Vagina (tissue), 2 donors: ENCODE measurements at regions not wholly inside any gene's neighbourhood (a gene's known extent, or its start where the extent isn't known, plus 50 kb on each side); places are given as distances from the start of the nearest gene placed in this dataset.

Source experiments
- DNase-seq, 2 donors: peaks; one replicate each; pipeline ENCODE4 v3.0.0-alpha.2; 2017; ENCODE audit errors: extremely low spot score in 2 of 2
- H3K27ac ChIP-seq: fragments of 200-600 bp; sonication (generic); one replicate; pipeline ENCODE4 v1.5.1; 2019
- H3K27me3 ChIP-seq: fragments of 200-600 bp; sonication (generic); one replicate; pipeline ENCODE4 v1.5.1; 2019
- H3K36me3 ChIP-seq, 2 donors: fragments of 200-600 bp; sonication (generic); one replicate each; pipeline ENCODE4 v1.5.1; 2017 to 2019
- H3K4me1 ChIP-seq: fragments of 200-600 bp; sonication (generic); one replicate; pipeline ENCODE4 v1.5.1; 2019
- H3K4me3 ChIP-seq, 2 donors: fragments of 200-600 bp; sonication (generic); 1 replicate in 1 of 2; 2 replicates in 1 of 2; pipeline ENCODE4 v1.5.1; 2016 to 2019
- H3K9me3 ChIP-seq: fragments of 200-600 bp; sonication (generic); one replicate; pipeline ENCODE4 v1.5.1; 2019
- POLR2A ChIP-seq, 2 donors: fragments of 450-650 bp; IDR thresholded peaks; one replicate each; pipeline ENCODE4 v1.6.1; 2017; ENCODE audit warnings: antibody characterized with exemption in 2 of 2, mild to moderate bottlenecking in 2 of 2, moderate library complexity in 2 of 2
- POLR2AphosphoS5 ChIP-seq, 2 donors: sonication (generic); formaldehyde crosslinking; IDR thresholded peaks; one replicate each; pipeline ENCODE4 v1.9.0; 2017; ENCODE audit warnings: antibody characterized with exemption in 2 of 2, mild to moderate bottlenecking in 2 of 2, low read depth in 1 of 2; ENCODE audit not compliant: insufficient read depth in 1 of 2
- intact Hi-C: fragments of 100-400 bp; cut with DNase I; formaldehyde crosslinking; loops from one replicate; pipeline ENCODE4 v1.15.1; 2023
- TF ChIP-seq, protein P1 (sequence below), 3 experiments: fragments of 450-650 bp in 2 of 3; fragments of 200-600 bp in 1 of 3; sonication (generic) in 1 of 3; IDR thresholded peaks; one replicate each; pipeline ENCODE4 v1.5.1; 2017 to 2019; ENCODE audit warnings: antibody characterized with exemption in 3 of 3, mild to moderate bottlenecking in 2 of 3, moderate library complexity in 2 of 3

DNA sequence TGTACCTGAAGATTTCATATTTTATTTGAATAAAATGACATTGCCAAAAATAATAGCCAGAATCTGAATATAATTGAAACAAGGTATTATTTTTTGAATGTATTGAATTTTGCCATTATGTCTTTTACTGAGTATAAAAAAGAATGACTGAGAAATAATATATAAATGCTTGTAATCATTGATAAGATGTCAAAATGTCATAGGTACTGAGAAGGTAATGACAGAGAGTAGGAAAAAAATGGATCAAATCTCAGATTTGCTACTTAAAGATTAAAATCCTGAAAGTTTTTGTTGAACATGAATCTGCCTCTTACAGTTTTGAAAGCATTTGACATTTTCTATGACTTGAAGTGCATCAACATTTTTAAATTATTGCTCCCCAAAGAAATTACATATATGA lies 1069.9 kb upstream of the ADGRL4 start:
- H3K36me3 ChIP-seq, result no peaks in the 10 kb centered on the region
- TF ChIP-seq POLR2A (IDR thresholded peaks at IDR 0.05) (no peak), POLR2AphosphoS5 (IDR thresholded peaks at IDR 0.05; ENCODE audit: insufficient read depth in 1 of 2, low read depth in 1 of 2) (no peak)
- TF ChIP-seq, protein P1, sequence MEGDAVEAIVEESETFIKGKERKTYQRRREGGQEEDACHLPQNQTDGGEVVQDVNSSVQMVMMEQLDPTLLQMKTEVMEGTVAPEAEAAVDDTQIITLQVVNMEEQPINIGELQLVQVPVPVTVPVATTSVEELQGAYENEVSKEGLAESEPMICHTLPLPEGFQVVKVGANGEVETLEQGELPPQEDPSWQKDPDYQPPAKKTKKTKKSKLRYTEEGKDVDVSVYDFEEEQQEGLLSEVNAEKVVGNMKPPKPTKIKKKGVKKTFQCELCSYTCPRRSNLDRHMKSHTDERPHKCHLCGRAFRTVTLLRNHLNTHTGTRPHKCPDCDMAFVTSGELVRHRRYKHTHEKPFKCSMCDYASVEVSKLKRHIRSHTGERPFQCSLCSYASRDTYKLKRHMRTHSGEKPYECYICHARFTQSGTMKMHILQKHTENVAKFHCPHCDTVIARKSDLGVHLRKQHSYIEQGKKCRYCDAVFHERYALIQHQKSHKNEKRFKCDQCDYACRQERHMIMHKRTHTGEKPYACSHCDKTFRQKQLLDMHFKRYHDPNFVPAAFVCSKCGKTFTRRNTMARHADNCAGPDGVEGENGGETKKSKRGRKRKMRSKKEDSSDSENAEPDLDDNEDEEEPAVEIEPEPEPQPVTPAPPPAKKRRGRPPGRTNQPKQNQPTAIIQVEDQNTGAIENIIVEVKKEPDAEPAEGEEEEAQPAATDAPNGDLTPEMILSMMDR (IDR thresholded peaks at IDR 0.05), result no peak
- no peaks in the 10 kb centered on the region for H3K4me1 ChIP-seq
- intact Hi-C loops, result no loop called here
- H3K27me3 ChIP-seq, result no peaks in the 10 kb centered on the region
- DNase-seq, result no peak
- H3K4me3 ChIP-seq, result no peak overlapping the region
- no peaks in the 10 kb centered on the region for H3K9me3 ChIP-seq
- no peak overlapping the region for H3K27ac ChIP-seq

- no peak overlapping the region for H3K4me3 ChIP-seq
- H3K4me1 ChIP-seq, result no peaks in the 10 kb centered on the region
- H3K27ac ChIP-seq, result no peak overlapping the region
- TF ChIP-seq POLR2A (IDR thresholded peaks at IDR 0.05) (no peak), POLR2AphosphoS5 (IDR thresholded peaks at IDR 0.05; ENCODE audit: insufficient read depth in 1 of 2, low read depth in 1 of 2) (no peak)
- TF ChIP-seq, protein P1 (IDR thresholded peaks at IDR 0.05), result no peak
- intact Hi-C loops, result no loop called here
- no peaks in the 10 kb centered on the region for H3K27me3 ChIP-seq
- no peaks in the 10 kb centered on the region for H3K9me3 ChIP-seq
- no peaks in the 10 kb centered on the region for H3K36me3 ChIP-seq
- DNase-seq, result no peak
These were observed 1068.8 kb upstream of the ADGRL4 start for GRCh38 chr1:80075351-80075750.

- Histone ChIP-seq H3K9me3 (no peaks in the 10 kb centered on the region), H3K27me3 (no peaks in the 10 kb centered on the region), H3K4me1 (no peaks in the 10 kb centered on the region), H3K36me3 (no peaks in the 10 kb centered on the region), H3K4me3 (no peak overlapping the region), H3K27ac (no peak overlapping the region)
- DNase-seq, result no peak
- TF ChIP-seq POLR2A (IDR thresholded peaks at IDR 0.05) (no peak), POLR2AphosphoS5 (IDR thresholded peaks at IDR 0.05; ENCODE audit: insufficient read depth in 1 of 2, low read depth in 1 of 2) (no peak)
- TF ChIP-seq, protein P1 (IDR thresholded peaks at IDR 0.05), result no peak
- intact Hi-C loops, result no loop called here
These were observed 1066.0 kb upstream of the ADGRL4 start for GRCh38 chr1:80072563-80072962.

GRCh38 chr1:80066060-80066459 lies 1059.5 kb upstream of the ADGRL4 start:
- Histone ChIP-seq H3K36me3 (no peaks in the 10 kb centered on the region), H3K4me3 (no peak overlapping the region), H3K27me3 (no peaks in the 10 kb centered on the region), H3K27ac (no peak overlapping the region), H3K9me3 (no peaks in the 10 kb centered on the region), H3K4me1 (no peaks in the 10 kb centered on the region)
- no peak for DNase-seq
- TF ChIP-seq, protein P1 (IDR thresholded peaks at IDR 0.05), result no peak
- TF ChIP-seq POLR2AphosphoS5 (IDR thresholded peaks at IDR 0.05; ENCODE audit: insufficient read depth in 1 of 2, low read depth in 1 of 2) (no peak), POLR2A (IDR thresholded peaks at IDR 0.05) (no peak)
- intact Hi-C loops, result no loop called here

DNA sequence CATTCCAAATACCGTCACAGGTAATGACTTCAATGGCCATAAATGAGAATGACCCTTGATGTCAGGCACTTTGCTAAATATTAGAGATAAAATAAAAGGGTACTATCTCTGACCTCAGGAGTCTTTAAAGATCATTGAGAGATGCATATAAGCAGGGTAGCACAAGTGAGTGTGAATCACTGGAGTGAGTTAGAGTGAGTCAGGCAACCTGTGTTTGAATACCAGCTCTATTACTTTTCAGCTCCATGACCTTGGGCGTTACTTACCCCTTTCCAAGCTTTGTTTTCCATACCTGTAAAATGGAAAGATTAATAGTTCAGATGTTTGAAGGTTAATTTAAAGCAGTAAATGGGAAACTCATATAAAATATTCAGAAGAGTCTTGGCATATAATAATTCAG lies 1058.0 kb upstream of the ADGRL4 start:
- Histone ChIP-seq H3K9me3 (no peaks in the 10 kb centered on the region), H3K27me3 (no peaks in the 10 kb centered on the region), H3K4me1 (no peaks in the 10 kb centered on the region), H3K27ac (no peak overlapping the region), H3K36me3 (no peaks in the 10 kb centered on the region), H3K4me3 (no peak overlapping the region)
- TF ChIP-seq POLR2A (IDR thresholded peaks at IDR 0.05) (no peak), POLR2AphosphoS5 (IDR thresholded peaks at IDR 0.05; ENCODE audit: insufficient read depth in 1 of 2, low read depth in 1 of 2) (no peak)
- TF ChIP-seq, protein P1 (IDR thresholded peaks at IDR 0.05), result no peak
- DNase-seq, result no peak
- intact Hi-C loops, result no loop called here
